Heart right ventricle (tissue), 16 donors: ENCODE measurements at regions not wholly inside any gene's neighbourhood (a gene's known extent, or its start where the extent isn't known, plus 50 kb on each side); places are given as distances from the start of the nearest gene placed in this dataset.

Experiments
- ATAC-seq, 8 donors: fragments of 200-7000 bp; cut with Tn5 transposase; one replicate each; pipeline ENCODE4 v1.9.1; 2020; ENCODE audit warnings: mild to moderate bottlenecking in 8 of 8, moderate library complexity in 8 of 8, moderate number of reproducible peaks in 1 of 8
- DNase-seq, 2 donors: peaks; one replicate each; pipeline ENCODE4 v3.0.0-alpha.2; 2020
- H3K27ac ChIP-seq, 10 donors: fragments of 200-600 bp; sonication (generic) in 2 of 10; one replicate each; pipeline versions ENCODE4 v1.5.0 to v1.8.0; 2020 to 2022; ENCODE audit warnings: mild to moderate bottlenecking in 3 of 10
- H3K27me3 ChIP-seq, 7 donors: fragments of 200-600 bp; one replicate each; pipeline ENCODE4 v1.8.0; 2021 to 2022; ENCODE audit warnings: mild to moderate bottlenecking in 2 of 7
- H3K36me3 ChIP-seq, 9 donors: fragments of 200-600 bp; sonication (generic) in 1 of 9; one replicate each; pipeline versions ENCODE4 v1.5.0 to v1.8.0; 2020 to 2022; ENCODE audit warnings: mild to moderate bottlenecking in 2 of 9
- H3K4me1 ChIP-seq, 9 donors: fragments of 200-600 bp; sonication (generic) in 1 of 9; one replicate each; pipeline versions ENCODE4 v1.5.0 to v1.8.0; 2020 to 2022; ENCODE audit warnings: mild to moderate bottlenecking in 4 of 9
- H3K4me3 ChIP-seq, 10 donors: fragments of 200-600 bp; sonication (generic) in 2 of 10; one replicate each; pipeline versions ENCODE4 v1.5.0 to v1.8.0; 2020 to 2022; ENCODE audit warnings: mild to moderate bottlenecking in 7 of 10, moderate library complexity in 2 of 10
- H3K9me3 ChIP-seq, 11 donors: fragments of 200-600 bp in 10 of 11; sonication (generic) in 2 of 11; one replicate each; pipeline versions ENCODE4 v1.5.0 to v1.8.0; 2013 to 2022; ENCODE audit warnings: mild to moderate bottlenecking in 2 of 11, control low read depth in 1 of 11, moderate library complexity in 1 of 11
- CTCF ChIP-seq, 9 donors: fragments of 200-600 bp; sonication (generic) in 2 of 9; IDR thresholded peaks; one replicate each; pipeline versions ENCODE4 v1.5.0 to v1.8.0; 2021 to 2022; ENCODE audit warnings: antibody characterized with exemption in 9 of 9, mild to moderate bottlenecking in 5 of 9, moderate library complexity in 1 of 9
- WGBS, 2 donors: extraction: QIAGEN DNeasy Blood & Tissue Kit; methylation state at CpG; one replicate each; pipeline ENCODE4 v1.1.7; 2013; ENCODE audit warnings: inconsistent platforms in 1 of 2; 5-methylcytosine and 5-hydroxymethylcytosine counted together
- intact Hi-C, 10 donors: fragments of 100-400 bp; cut with DNase I; formaldehyde crosslinking; loops; one replicate each; pipeline versions ENCODE4 v1.11.1 to v1.14.2; 2022
- donor health status: Arrhythmogenic right ventricular cardiomyopathy.
- donor health status: ischemic (EF 13 %, LVEDD 7.1; RV severe dilation, severe dysfunction).
- donor health status: healthy with polysubstance abuse.
- donor health status: DM: no; HTN: yes; CAD: no.
- donor health status: DM: no; HTN: no; CAD: no.
- donor health status: ischemic (EF 25% LVEDD 6.9; RV normal size, moderate dysfunction).
- donor health status: ischemic (EF 25% LVEDD 5.7; RV mildly dilated, moderate dysfunction).
- donor health status: healthy.
- donor health status: DM: yes; HTN: yes; CAD: no.
- donor health status: Ischemic cardiomyopathy.
- donor health status: ischemic (EF 35%, LVEDD 5.7; RV mildly dilated, moderate dysfunction).
- donor health status: nonischemic (EF 11% LVEDD 7.7; RV severe dilation, severe dysfunction).
- donor health status: DM: yes; HTN: yes; CAD: no.
- donor health status: PGD.
- donor health status: ischemic (EF 29% LVEDD 5.4; RV normal size, mild dysfunction).
- donor health status: nonischemic (EF 23%, LVEDD 6.1; RV moderate dilation, normal function).

DNA sequence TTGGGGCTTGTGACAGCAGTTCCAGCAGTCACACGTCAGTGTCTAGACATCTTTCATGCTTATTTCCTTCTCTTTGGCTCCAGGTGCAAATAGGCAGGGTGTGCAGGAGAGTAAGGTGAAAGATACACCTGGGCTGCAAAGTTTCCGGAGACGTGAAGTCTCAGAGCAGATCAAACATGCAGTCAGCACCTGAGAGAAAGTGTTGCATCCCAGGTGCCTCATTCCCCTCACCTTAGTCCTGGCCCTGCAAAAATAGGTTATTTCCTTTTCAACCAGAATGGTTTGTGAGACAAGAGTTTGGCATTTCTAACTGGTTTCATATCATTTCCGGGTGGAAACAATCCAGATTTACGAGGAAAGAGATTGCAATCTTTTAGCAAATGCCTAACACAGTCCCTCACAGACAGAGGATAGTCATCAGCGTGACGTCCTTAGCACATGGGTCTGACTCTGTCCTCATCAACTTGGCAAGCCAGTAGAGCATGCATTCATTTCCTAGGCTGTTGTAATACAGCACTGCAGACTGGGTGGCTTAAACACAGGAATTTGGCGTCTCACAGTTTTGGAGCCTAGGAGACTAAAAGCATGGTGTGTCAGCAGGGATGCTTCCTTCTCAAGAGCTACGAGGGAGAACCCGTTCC lies 58.2 kb upstream of the ARRDC4 start:
- TF ChIP-seq CTCF (IDR thresholded peaks at IDR 0.05): no peak
- Histone ChIP-seq H3K4me3 (no peak overlapping the region), H3K9me3 (no peaks in the 10 kb centered on the region), H3K36me3 (no peaks in the 10 kb centered on the region), H3K27me3 (peaks cover 0 to 64% (median 38%) of the 10 kb centered on the region in 7 donors), H3K4me1 (peaks cover 0 to 7% (median 0%) of the 10 kb centered on the region in 9 donors), H3K27ac (no peak overlapping the region)
- DNase-seq (no peak), ATAC-seq (peak in 1 of 8 donors; percentile 41)
- intact Hi-C loops: loop anchor here (2.0 to 10.0 kb wide), 8 partner anchors 63 to 523 kb away; partner anchors contain the start of gene ARRDC4 (in 1 of the 10)
- 57 to 60% methylated on average over 10 of the region's 10 CpGs for WGBS, 2 donors

- no peak for TF ChIP-seq CTCF (IDR thresholded peaks at IDR 0.05)
- Histone ChIP-seq H3K9me3 (no peaks in the 10 kb centered on the region), H3K27ac (no peak overlapping the region), H3K4me3 (no peak overlapping the region), H3K4me1 (peaks cover 0 to 7% (median 0%) of the 10 kb centered on the region in 9 donors), H3K27me3 (peaks cover 0 to 77% (median 40%) of the 10 kb centered on the region in 7 donors), H3K36me3 (no peaks in the 10 kb centered on the region)
- ATAC-seq (no peak), DNase-seq (no peak)
- intact Hi-C loops: loop anchor here (2.0 to 10.0 kb wide), 8 partner anchors 61 to 521 kb away; partner anchors contain the start of gene ARRDC4 (in 1 of the 10)
- WGBS, 2 donors: 80% methylated on average over 3 of the region's 3 CpGs
These were observed 56.9 kb upstream of the ARRDC4 start for GRCh38 chr15:97903560-97903959.

DNA sequence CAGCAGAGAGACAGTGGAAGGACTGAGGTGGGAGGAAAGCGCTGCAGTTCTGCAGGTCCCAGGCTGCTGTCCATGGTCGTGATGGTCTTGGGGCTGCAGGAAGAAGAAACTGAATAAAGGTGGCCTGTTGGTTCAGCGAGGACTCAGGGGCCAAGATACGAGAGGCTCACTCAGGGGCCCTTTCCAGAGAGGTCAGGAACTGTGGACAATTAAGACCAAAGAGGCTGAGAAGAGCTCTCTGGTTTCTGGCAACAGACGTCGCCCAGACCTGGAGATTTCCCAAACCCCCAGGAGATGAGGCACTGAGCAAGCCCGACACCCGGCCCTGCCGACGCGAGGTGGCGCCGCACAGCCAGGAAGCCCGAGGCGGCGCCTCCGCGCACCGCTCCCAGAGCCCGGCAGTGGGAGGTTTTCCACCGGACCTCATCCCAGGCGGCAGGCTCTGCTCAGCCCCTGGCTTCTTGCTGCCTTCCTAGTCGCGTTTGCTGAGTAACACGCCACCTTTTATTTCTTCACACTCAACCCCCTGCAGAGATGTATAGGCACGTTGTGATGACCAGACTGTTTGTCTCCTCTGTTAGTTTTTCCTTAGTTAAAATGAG lies 56.4 kb upstream of the ARRDC4 start:
- DNase-seq (peak; percentile 63 to 78), ATAC-seq (peak; percentile 84 to 96 (median 92))
- no peak overlapping the region for H3K27ac ChIP-seq
- no peak overlapping the region for H3K4me3 ChIP-seq
- 1 to 2% methylated on average over 26 of the region's 26 CpGs for WGBS, 2 donors
- H3K27me3 ChIP-seq: peaks cover 0 to 80% (median 43%) of the 10 kb centered on the region in 7 donors
- H3K9me3 ChIP-seq: no peaks in the 10 kb centered on the region
- H3K36me3 ChIP-seq: no peaks in the 10 kb centered on the region
- TF ChIP-seq CTCF (IDR thresholded peaks at IDR 0.05): peak; percentile 48 to 82 (median 70)
- peaks cover 0 to 7% (median 0%) of the 10 kb centered on the region in 9 donors for H3K4me1 ChIP-seq
- intact Hi-C loops: loop anchor here (1.0 to 10.0 kb wide), 9 partner anchors 61 to 521 kb away; partner anchors contain the start of gene ARRDC4 (in 1 of the 10)

DNA sequence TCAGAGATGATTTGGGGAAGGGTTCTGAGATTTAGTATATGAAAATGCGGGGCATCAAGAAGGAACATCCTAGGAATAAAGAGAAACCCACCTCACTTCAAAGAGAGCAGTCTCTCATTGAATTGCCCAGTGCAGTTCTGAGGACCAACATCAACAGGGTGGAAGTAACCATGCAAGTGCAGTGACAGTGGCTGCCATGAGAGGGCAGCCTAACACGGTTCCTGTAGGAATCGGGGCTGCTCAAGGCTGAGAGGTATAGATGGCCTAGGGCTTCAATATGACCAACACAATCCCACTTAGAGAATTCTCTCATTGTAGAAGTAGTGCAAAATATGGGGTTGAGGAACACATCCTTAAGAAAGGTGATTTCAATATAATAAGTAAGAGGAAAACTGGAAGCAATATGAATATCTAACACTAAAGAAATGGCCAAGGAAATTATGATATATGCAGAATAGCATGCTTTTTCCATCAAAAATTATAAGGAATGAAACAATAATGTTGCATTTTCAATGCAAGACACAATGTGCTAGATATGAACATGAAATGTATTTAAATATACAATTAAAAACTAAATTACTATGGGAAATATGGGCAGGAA lies 51.1 kb upstream of the ARRDC4 start:
- intact Hi-C loops: loop anchor here (1.0 to 10.0 kb wide), 14 partner anchors 55 to 515 kb away; partner anchors contain the start of gene ARRDC4 (in 1 of the 10)
- DNase-seq: peak; percentile 48 to 64
- Histone ChIP-seq H3K4me3 (no peak overlapping the region), H3K27ac (no peak overlapping the region), H3K36me3 (no peaks in the 10 kb centered on the region), H3K9me3 (no peaks in the 10 kb centered on the region), H3K27me3 (peaks cover 0 to 61% (median 37%) of the 10 kb centered on the region in 7 donors), H3K4me1 (peaks cover 0 to 2% (median 0%) of the 10 kb centered on the region in 9 donors)
- ATAC-seq: peak; percentile 42 to 88 (median 85)
- WGBS, 2 donors: 0 to 3% methylated on average over 3 of the region's 3 CpGs
- TF ChIP-seq CTCF (IDR thresholded peaks at IDR 0.05): peak; percentile 66 to 96 (median 93)
